Suprapubic skin (tissue), 4 donors: ENCODE measurements at regions not wholly inside any gene's neighbourhood (a gene's known extent, or its start where the extent isn't known, plus 50 kb on each side); places are given as distances from the start of the nearest gene placed in this dataset.

Source experiments
- DNase-seq, 2 donors: peaks; one replicate each; pipeline ENCODE4 v3.0.0-alpha.2; 2019; ENCODE audit warnings: low spot score in 2 of 2
- H3K27ac ChIP-seq: fragments of 200-600 bp; sonication (generic); one replicate; pipeline ENCODE4 v1.5.1; 2019
- H3K27me3 ChIP-seq: fragments of 200-600 bp; sonication (generic); one replicate; pipeline ENCODE4 v1.5.1; 2019
- H3K36me3 ChIP-seq: fragments of 200-600 bp; sonication (generic); one replicate; pipeline ENCODE4 v1.5.1; 2019
- H3K4me1 ChIP-seq: fragments of 200-600 bp; sonication (generic); one replicate; pipeline ENCODE4 v1.5.1; 2019
- H3K4me3 ChIP-seq: fragments of 200-600 bp; sonication (generic); one replicate; pipeline ENCODE4 v1.5.1; 2019; ENCODE audit warnings: mild to moderate bottlenecking
- H3K9me3 ChIP-seq: fragments of 200-600 bp; sonication (generic); one replicate; pipeline ENCODE4 v1.5.1; 2019
- CTCF ChIP-seq, 2 donors: fragments of 200-600 bp in 1 of 2; fragments of 450-650 bp in 1 of 2; sonication (generic) in 1 of 2; IDR thresholded peaks; one replicate each; pipeline ENCODE4 v1.5.1; 2016 to 2019; ENCODE audit warnings: antibody characterized with exemption in 2 of 2, mild to moderate bottlenecking in 1 of 2, moderate library complexity in 1 of 2
- EP300 ChIP-seq: sonication (generic); formaldehyde crosslinking; IDR thresholded peaks from one replicate; pipeline ENCODE4 v1.6.1; 2017; ENCODE audit warnings: antibody characterized with exemption
- POLR2A ChIP-seq, 2 donors: fragments of 450-650 bp; IDR thresholded peaks; one replicate each; pipeline ENCODE4 v1.6.1; 2017; ENCODE audit warnings: antibody characterized with exemption in 2 of 2, mild to moderate bottlenecking in 2 of 2, moderate library complexity in 2 of 2
- POLR2AphosphoS5 ChIP-seq, 3 donors: sonication (generic); formaldehyde crosslinking; IDR thresholded peaks; one replicate each; pipeline ENCODE4 v1.6.1; 2017; ENCODE audit warnings: antibody characterized with exemption in 3 of 3
- WGBS: methylation state at CpG from one replicate; pipeline ENCODE4 v1.1.5; 2018; 5-methylcytosine and 5-hydroxymethylcytosine counted together

DNA sequence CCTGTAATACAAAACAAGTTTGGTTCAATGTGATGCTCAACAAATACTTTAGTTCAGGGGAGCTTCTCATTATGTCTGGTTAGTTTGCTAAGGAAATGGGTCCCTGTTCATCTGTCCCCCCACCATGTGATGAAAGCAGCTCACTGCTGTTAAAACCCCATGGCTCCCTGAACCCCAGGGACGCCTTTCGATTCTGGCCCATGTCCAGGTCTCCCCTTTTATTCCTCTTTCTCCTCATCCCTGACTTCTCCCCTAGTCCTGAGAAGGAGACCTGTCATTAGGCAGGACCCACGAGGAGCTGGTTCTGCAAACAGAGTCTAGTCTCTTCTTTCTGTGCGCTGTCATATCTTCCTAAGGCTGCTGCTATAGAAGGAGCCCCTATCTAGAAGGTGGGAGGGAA, 213.3 kb upstream of the OSR1 start:
- 81% methylated on average over 4 of the region's 4 CpGs for WGBS
- peaks cover 4% of the 10 kb centered on the region for H3K27me3 ChIP-seq
- peaks cover 18% of the 10 kb centered on the region for H3K4me1 ChIP-seq
- no peak overlapping the region for H3K4me3 ChIP-seq
- H3K9me3 ChIP-seq, result no peaks in the 10 kb centered on the region
- TF ChIP-seq EP300 (no peak), POLR2AphosphoS5 (IDR thresholded peaks at IDR 0.05) (no peak), CTCF (IDR thresholded peaks at IDR 0.05) (no peak), POLR2A (IDR thresholded peaks at IDR 0.05) (no peak)
- H3K27ac ChIP-seq, result no peak overlapping the region
- DNase-seq, result no peak
- no peaks in the 10 kb centered on the region for H3K36me3 ChIP-seq

GRCh38 chr2:19569300-19569791, 210.9 kb upstream of the OSR1 start:
- Histone ChIP-seq H3K27me3 (peaks cover 4% of the 10 kb centered on the region), H3K36me3 (no peaks in the 10 kb centered on the region), H3K27ac (no peak overlapping the region), H3K4me1 (peaks cover 3% of the 10 kb centered on the region), H3K9me3 (no peaks in the 10 kb centered on the region), H3K4me3 (no peak overlapping the region)
- 75% methylated on average over 3 of the region's 3 CpGs for WGBS
- TF ChIP-seq CTCF (IDR thresholded peaks at IDR 0.05) (no peak), POLR2A (IDR thresholded peaks at IDR 0.05) (no peak), POLR2AphosphoS5 (IDR thresholded peaks at IDR 0.05) (no peak), EP300 (no peak)
- DNase-seq, result no peak

DNA sequence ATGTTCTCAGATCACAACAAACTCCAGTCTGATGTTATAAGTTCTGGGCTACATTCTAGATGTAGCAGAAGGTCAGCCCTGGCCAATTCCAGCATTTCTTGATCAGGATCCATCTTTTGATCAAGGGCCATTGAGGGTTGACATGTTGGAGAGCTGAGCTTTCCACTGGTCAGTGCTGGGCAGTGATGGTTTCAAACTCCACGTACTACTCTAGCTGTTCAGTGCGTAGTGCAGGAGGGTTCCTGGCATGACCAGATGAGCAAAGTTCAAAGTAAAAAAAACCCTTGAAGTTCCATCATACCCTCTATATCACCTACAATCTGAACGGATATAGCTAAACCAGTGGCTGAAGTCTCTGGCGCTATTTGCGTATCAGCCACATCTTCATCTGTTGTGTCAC, 210.4 kb upstream of the OSR1 start:
- Histone ChIP-seq H3K36me3 (no peaks in the 10 kb centered on the region), H3K4me1 (no peaks in the 10 kb centered on the region), H3K9me3 (no peaks in the 10 kb centered on the region), H3K27ac (no peak overlapping the region), H3K27me3 (peaks cover 6% of the 10 kb centered on the region), H3K4me3 (no peak overlapping the region)
- WGBS, result over 99% methylated on average over 5 of the region's 5 CpGs
- DNase-seq, result no peak
- no peak for TF ChIP-seq EP300
- TF ChIP-seq CTCF (IDR thresholded peaks at IDR 0.05), result no peak
- no peak for TF ChIP-seq POLR2AphosphoS5 (IDR thresholded peaks at IDR 0.05)
- no peak for TF ChIP-seq POLR2A (IDR thresholded peaks at IDR 0.05)

DNA sequence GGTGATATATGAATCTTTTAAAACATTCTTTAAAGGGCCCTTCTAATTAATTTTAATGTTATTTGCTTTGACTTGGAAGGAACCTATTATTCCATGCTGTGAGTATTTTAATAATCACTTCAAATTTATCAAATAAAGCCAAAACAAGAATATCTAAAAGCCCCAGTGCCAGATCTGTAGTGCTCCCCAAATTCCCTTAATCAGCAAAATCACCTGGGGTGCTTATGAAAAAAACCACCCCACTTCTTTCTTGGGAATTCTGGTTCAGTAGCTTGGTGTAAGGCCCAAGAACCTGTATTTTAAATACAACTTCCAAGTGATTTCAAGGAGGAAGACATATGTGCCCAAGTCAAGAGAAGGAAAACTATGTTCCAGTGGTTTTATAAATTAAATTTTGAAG, 202.4 kb upstream of the OSR1 start:
- H3K4me3 ChIP-seq, result no peak overlapping the region
- no peak for TF ChIP-seq POLR2A (IDR thresholded peaks at IDR 0.05)
- TF ChIP-seq POLR2AphosphoS5 (IDR thresholded peaks at IDR 0.05), result no peak
- no peak for TF ChIP-seq EP300
- no peak for TF ChIP-seq CTCF (IDR thresholded peaks at IDR 0.05)
- no peaks in the 10 kb centered on the region for H3K9me3 ChIP-seq
- H3K36me3 ChIP-seq, result no peaks in the 10 kb centered on the region
- H3K27me3 ChIP-seq, result peaks cover 3% of the 10 kb centered on the region
- no peaks in the 10 kb centered on the region for H3K4me1 ChIP-seq
- no peak for DNase-seq
- H3K27ac ChIP-seq, result no peak overlapping the region

- TF ChIP-seq CTCF (IDR thresholded peaks at IDR 0.05) (no peak), POLR2AphosphoS5 (IDR thresholded peaks at IDR 0.05) (no peak), POLR2A (IDR thresholded peaks at IDR 0.05) (no peak), EP300 (no peak)
- no peak overlapping the region for H3K27ac ChIP-seq
- H3K27me3 ChIP-seq, result peaks cover 3% of the 10 kb centered on the region
- no peaks in the 10 kb centered on the region for H3K4me1 ChIP-seq
- no peak for DNase-seq
- 37% methylated on average over 9 of the region's 9 CpGs for WGBS
- no peaks in the 10 kb centered on the region for H3K9me3 ChIP-seq
- H3K36me3 ChIP-seq, result no peaks in the 10 kb centered on the region
- H3K4me3 ChIP-seq, result no peak overlapping the region
Observed at GRCh38 chr2:19559596-19560240, 201.3 kb upstream of the OSR1 start.
